IPS-NIHi7 (cell line): ENCODE measurements at regions not wholly inside any gene's neighbourhood (a gene's known extent, or its start where the extent isn't known, plus 50 kb on each side); places are given as distances from the start of the nearest gene placed in this dataset.
"Not testable (repeated sequence)": the region's sequence is repeated elsewhere in the genome, so short reads cannot be mapped to it uniquely, and the experiment has no call there.

Experiments used
- DNase-seq: peaks from one replicate; pipeline ENCODE4 v3.0.0; 2012; ENCODE audit warnings: mixed read lengths; ENCODE audit errors: extremely low spot score

DNA sequence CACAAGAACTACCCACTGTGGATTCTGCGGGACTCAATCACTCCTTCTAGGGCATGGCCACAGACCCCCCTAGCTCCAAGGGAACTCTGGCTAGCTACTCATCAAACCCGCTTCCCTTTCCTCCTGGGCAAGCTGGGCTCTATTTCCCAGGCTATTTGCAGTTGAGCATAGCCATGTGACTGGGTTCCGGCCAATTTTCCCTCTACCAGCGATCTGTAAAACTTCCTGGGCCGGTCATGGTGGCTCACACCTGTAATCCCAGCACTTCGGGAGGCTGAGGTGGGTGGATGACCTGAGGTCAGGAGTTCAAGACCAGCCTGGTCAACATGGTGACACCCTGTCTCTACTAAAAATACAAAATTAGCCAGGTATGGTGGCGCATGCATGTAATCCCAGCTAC lies 214.9 kb upstream of the IRF2BP2 start:
- DNase-seq, result not testable (repeated sequence)

DNA sequence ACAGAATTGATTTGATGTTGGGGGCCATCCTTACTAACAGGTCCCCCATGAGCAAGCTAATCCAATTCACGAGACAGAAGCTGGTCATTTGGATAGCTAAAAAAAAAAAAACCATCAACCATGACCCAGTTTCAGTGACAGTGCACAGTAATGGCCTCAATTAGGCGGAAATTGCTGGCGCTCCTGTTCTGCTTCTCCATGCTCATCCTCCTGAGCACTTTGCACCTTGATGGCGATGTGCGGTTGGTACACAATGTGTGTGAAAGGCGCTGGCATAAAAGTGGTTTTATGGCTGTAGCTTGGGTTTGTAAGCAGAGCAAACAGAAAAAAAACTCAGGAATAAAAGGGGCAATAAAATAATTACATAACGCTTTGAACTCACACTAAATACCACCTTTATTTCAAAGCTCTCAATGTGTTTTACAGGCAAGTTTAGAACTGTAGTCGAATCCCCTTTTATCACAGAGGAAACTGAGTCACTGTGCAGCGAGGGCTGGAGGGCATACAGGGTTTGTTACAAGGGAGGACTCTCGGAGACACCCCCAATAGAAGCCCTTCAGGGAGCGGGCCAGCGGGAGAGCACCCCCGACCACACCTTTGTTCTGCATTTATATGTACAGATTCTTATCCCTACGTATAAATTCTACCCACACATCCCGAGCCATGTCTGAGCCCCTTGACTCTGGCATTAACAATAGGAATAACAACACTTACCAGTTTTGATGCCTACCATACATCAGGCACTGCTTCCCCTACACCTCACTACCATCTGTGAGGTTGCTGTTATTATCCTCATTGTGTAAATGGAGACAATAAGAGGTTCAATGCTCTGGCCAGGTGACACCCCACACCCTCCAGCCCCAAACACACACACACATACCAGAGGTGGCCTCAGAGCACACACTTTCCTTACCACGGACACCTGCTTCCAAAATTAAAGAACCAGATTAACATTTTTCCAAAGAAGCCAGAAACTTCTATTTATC lies 213.5 kb upstream of the IRF2BP2 start:
- DNase-seq, result no peak

DNA sequence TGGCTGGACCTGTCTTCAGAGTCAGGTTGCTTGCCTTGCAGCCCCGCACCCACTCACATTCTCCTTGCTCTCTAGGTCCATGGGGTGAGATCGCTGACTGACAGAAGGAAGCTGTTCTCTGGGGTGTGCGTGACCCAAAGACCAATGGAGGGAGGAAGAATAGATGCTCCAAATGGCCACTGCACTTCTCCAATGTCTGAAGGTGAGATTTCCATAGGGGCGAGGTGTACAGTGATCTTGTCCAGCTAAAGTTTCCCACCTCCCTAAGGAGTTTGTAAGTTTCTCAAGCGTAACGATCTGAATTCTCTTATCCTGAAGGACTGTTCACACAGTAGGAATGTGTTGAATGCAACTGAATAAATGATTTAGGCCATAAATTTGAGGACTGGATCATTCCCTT lies 211.9 kb upstream of the IRF2BP2 start:
- no peak for DNase-seq

DNA sequence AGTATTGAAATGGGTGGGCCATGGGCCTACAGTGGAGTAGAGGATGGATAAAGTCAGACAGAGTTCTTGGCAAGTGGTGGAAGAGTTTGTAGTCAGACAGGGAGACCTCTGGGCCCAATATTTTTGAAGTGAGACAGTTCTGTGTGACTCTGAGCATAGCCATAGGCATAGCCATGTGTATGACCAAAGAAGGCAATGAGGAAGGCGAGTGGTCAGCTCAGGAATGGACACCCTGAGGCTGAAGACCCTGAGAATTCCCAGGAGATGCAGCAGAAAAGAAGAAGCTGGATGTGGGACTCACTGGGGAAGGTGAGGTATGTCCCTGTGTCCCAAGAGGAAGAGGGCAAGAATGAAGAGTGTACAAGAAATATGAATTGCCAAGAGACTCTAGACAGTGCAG lies 210.6 kb upstream of the IRF2BP2 start:
- no peak for DNase-seq

DNA sequence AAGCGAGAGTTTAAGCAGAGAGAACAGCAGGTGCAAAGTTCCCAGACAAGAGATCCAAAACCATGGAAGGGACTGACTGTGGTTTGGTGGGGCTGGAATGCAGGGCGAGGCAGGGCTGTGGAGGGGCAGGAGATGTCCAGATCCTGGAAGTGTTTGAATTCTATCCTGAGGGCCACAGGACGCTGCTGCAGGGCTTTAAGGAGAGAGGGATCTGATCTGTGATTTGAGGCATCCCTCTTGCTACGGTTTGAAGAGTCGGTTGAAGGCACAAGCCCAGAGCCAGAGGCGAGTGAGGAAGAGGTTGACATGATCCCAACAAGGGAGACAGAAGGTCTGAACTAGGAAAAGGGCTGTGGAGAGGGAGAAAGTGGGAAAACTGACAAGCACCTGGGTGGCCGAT lies 209.9 kb upstream of the IRF2BP2 start:
- DNase-seq, result not testable (repeated sequence)

DNA sequence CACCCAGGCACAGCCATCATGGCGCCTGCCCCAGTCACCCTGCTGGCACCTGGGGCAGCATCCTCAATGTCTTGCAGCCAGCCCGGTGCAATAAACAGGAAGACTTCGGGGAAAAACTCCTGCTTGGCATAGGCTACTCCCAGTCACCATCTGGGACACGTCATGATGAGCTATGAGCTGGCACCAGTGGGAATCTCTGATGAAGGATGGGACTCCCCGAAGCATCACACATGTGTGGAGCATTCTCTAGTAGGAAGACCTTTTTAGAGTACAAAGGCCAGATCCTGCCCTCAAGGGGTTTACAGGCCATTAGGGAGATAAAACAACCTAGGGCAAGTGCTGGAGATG lies 208.0 kb upstream of the IRF2BP2 start:
- not testable (repeated sequence) for DNase-seq

DNA sequence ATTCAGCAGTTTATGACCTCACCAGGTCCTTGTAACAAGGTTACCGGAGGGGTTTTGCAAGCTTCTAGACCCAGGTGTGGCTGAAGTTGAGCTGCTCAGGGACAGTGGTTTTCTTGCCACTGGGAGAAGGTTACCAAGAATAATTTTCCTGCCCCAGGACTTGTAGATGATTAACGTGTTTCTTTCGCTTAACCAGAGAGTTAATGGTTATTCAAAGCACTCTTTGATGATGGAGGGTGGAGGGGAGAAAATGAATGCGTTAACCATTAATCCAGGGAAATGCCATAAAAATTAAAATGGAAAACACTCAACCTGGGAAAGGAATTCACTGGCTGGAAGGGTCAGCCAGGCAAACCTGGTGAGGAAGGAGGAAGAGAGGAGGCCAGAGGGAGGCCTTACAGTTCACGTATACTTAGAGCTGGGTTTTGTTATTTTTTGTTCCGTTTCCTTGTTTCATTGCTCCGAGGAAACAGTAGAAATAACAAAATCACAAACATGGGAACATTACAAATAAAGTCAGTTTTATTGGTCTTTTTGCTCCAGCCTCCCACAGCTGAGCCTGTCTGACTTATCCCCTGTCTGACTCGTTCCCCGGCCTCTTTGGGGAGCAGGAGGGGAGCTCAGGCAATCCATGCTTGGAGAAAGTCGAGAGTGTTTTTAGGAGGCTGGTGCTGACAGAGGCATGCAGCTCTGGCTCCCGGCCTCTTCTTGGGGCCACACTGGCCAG lies 207.5 kb upstream of the IRF2BP2 start:
- not testable (repeated sequence) for DNase-seq

DNA sequence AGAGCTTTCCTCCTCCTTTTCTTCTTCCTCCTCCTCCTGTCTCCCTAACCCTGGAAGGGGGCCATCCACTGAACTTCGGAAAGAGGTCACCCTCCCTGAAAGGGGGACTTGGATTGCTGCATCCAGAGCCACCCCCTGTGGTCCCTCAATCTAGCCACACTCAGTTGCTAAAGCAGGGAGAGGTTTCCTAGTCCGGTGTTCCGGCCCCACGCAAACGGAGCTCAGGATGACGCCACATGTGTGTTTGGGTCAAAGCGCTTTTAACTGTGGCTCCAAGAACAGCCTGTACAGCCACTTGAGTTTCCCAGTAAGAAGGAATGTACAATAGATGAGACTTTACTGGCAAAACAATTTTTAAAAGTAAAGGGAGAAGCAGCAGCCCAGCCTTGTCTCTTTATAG lies 206.9 kb upstream of the IRF2BP2 start:
- not testable (repeated sequence) for DNase-seq

DNA sequence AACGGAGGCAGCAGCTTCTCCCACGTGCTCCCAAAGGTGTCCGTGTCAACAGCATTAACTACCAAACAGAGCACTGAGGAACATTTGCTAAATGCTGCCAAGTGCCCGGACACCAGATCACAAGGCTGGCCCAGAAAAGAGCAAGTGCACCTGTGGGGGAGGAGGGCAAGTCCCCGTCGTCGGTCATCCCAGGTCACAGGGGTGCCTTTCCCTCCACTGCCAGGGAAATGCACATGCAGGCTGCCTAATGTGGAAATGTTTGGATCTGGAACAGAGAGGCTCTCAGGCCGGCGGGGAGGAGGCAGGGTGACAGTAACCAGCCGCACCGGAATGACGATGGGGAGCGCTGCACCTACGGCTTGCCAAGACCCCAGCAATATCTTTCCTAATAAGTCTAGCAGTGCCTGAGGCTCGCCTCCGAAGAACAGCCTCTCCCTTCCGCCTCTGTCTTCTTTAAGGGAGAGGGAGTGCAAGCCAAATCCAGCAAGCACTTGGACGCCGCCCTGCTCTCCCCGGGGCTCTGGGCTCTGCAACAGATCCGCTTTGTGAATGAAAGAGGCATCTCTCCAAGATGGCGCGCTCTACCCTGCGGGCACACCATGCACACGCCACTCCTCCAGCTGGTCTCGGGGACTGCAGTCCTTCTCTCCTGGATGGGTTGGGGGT lies 206.3 kb upstream of the IRF2BP2 start:
- DNase-seq, result not testable (repeated sequence)

DNA sequence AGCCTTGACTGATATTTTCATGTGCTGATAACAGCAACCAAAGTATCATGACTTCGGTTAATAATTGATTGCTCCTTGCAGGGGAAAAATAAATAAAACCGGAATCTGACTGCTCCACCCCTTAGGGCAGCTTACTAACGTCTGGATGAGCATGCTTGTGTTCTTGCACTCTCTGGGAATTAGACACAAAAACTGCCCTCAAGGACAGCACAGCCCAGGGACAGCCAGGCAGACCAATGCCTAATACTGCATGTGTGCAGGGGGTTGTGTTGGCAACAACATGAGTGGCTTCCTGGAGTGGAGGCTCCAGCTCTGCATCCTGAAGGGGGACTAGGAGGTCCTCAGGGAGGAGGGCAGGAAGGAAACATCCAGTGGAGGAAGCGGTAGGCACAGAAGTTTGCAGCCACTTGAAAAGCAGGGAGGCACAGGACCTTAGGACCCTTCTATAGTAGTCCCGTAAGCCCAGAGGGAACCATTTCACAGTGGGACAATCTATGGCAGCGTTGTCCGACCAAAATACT lies 205.4 kb upstream of the IRF2BP2 start:
- DNase-seq, result not testable (repeated sequence)

DNA sequence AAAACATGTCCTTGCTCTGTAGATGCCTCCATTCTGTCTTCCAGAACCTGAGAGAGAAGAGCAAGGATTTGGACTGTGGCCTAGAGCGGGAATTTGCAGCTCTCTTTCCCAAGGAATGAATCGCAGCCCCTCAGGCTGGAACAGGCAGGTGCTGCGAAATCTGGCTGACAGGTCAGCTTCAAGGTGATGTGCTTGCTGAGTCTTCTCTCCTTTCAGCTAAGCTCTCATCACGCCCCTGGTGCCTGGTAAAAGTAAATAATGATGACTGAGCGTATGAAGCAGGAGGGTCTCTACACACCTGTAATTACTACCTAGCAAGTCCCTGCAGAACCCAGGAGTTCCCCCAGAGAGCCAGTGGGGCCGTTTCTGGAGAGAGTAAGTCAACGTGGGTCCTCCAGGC lies 204.3 kb upstream of the IRF2BP2 start:
- not testable (repeated sequence) for DNase-seq

DNA sequence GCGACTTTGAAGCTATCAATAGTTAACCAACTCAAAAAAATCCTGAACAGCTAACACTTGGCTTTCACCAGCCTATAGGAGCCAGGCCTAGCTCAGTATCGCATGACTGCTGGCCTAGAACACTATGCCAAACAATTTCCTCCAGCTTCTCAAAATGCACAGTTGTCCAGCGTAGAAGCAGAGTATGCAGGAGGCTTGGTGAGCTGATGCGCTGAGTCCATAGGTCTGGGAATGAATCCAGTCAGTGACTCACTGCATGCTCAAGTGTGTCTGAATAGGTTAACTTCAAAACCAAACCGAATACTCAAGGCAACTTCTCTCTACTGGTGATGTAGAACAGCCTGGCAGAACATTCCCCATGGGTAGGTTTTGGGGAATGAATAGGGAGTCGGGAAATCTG lies 201.8 kb upstream of the IRF2BP2 start:
- DNase-seq, result not testable (repeated sequence)

DNA sequence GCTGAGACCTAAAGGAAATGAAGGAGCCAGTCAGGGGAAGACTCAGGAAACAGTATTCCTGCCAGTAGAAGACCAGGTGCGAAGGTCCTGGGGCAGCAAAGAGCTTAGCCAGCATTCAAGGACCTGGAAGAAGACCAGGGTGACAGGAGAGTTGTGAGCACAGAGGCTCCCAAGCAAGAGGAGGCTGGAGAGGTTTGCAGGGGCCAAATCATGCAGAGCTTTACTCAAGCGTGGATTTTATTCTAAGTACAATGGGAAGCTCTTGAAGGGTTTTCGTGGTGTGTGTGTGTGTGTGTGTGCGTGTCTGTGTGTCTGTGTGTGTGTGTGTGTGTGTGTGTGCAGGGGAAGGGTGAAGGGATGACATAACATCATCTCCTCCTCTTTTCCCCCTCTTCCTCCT lies 200.7 kb upstream of the IRF2BP2 start:
- DNase-seq, result not testable (repeated sequence)

DNA sequence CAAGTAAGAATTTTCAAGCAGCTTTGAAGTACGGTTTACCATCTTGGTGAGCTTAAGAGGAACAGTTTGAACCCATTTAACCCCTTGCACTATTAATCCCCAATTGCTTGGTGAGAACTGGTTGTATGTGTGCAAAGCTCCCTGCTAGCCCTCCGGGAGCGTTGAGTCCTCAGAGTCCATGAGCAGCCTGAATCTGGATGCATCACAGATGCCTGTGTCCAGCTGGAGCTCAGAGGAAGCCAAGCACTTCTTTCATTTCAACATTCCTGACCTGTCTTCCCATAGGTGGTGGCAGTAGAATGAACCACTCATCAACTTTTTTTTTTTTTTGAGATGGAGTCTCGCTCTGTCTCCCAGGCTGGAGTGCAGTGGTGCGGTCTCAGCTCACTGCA lies 199.9 kb upstream of the IRF2BP2 start:
- DNase-seq, result not testable (repeated sequence)

DNA sequence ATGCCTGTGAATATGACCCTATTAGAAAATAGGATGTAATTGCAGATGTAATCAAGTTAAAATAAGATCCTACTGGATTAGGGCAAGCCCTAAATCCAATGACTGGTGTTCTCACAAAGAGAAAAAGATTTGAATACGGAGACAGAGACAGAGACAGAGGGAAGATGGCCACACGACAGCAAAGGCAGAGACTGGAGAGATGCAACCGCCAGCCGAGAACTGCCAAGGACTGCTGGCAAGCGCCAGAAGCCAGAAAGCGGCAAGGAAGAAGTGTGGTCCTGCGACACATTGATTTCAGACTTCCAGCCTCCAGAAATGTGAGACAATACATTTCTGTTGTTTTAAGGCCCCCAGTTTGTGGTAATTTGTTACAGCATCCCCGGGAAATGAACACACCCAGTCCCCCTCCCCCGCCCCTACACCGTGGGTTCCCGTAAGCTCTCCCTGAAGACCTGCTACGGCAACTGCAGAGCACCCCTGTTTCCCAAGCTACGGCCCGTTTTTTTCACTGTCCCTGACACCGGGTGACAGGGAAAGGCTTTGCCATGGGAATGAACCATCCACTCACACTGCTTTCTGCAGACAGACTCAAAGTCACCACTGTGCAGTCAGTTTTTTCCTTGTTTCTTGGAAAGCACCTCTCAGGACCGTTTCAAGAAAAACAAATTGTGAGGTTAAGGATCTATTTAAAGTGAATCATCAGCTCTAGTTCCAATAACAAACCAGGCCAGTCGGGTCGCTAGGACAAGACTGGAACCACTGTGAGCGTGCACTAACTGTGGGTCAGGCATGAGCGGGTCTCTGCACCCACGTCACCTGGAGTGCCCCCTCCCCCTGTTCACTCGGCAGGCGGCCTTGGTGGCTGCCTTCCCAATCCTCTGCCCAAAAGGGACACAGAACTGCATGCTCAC lies 199.2 kb upstream of the IRF2BP2 start:
- not testable (repeated sequence) for DNase-seq

DNA sequence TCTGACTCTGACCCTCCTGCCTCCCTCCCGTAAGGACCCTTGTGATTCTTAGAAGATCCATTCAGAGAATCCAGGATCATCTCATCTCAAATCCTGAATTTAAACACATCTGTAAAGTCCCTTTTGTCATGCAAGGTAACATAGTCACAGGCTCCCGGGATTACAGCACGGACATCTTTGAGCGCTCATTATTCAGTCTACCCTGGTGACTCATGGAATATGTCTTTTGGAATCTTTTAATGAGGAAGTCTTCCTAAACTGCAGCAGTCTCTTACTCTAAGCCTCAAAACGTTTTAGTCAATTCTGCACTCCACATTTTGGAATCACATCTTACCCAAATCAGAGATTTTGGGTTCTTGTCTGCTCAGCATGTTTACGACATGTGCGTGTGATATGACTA lies 198.5 kb upstream of the IRF2BP2 start:
- not testable (repeated sequence) for DNase-seq

DNA sequence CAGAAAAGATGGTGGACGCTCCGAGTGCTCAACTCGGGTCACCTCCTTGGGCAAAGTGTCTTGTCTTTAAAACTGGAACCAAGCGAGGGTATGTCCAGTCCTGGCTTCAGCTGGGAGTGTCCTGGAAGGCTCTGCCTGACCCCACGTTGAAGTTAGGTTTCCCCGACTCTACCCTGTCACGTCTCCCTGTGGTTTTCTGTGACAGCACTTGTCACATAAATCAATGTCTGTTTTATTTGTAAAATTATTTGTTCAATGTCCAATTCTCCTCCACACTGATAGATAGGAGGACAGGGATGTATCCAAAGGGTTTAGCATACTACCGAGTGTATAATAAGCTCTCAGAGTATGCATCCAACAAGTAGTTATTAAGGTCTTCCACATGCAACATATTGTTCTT lies 197.7 kb upstream of the IRF2BP2 start:
- not testable (repeated sequence) for DNase-seq

DNA sequence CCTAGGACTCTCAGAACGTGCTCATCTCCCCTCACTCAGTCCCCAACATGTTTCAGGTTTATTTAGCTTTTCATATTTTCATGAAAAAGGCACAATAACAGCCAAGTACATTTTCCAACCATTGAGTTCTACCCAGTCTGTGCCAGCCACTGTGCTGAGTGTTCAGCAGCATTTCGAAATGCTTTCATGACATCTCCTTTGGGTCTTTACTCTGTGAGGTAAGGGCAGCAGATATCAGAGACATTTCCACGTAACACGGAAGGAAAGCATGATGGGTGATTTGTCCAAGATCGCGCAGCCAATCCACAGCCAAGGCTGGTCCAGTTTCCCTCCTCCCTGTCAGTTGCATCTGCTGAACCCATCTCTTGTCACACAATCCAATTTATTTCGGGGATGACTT lies 192.6 kb upstream of the IRF2BP2 start:
- not testable (repeated sequence) for DNase-seq

DNA sequence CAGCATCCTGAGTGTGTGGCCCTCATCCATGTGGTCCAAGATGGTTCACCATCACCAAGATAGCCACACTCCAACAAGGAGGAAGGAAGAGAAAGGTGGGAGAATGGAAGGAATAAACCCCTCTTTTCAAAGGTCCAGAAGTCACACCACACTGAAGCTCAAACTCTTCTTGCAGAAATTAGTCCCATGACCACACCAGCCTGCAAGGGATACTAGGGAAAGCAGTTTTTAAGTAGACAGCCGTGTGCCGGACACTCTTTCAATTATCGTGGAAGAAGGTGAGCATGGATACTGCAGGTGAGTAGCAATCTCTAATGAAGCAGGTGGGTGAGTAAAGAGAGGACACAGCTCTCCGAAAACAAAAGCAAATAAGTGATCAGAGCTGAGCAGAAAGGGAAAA lies 191.7 kb upstream of the IRF2BP2 start:
- DNase-seq, result not testable (repeated sequence)

DNA sequence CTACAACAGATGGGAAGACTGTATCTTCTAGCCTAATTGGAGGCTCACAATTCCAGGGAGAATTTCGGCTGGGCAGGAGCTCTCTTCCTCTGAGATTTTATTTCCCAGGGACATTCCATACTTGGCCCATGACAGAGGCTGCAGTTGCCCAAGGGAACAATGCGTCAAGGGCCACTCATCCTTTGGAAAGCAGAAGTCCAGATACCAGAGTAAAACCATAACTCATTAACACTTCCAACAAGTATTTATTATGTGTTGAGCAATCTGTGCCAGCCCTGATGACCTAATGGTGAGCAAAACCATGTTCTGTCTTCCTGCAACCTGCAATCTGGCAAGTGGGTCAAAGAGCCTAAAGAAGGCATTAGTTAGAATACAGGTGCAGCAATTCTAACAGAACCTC lies 191.2 kb upstream of the IRF2BP2 start:
- DNase-seq, result not testable (repeated sequence)

DNA sequence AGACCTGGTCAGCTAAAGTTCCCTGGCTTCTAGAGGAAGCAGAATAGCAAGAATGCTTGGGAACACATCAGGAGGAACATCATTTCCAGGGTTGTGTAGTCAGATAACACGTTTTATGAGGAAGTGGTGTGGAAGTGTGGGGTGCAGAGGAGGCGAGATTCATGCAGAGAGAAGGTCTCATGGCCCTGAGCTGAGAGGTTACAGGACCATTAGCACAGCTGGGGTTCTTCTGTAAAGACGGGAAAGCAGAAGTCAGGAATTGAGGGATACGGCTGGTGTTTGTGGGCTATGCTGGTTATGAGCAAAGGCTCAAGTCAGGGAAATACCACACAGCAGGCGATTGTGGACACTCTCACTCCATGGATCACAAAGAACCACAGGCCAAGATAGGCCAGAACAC lies 190.6 kb upstream of the IRF2BP2 start:
- DNase-seq, result not testable (repeated sequence)
